B cell (primary cell): ENCODE measurements at regions not wholly inside any gene's neighbourhood (a gene's known extent, or its start where the extent isn't known, plus 50 kb on each side); places are given as distances from the start of the nearest gene placed in this dataset.

Experiments used
- ATAC-seq: fragments of 200-7000 bp; cut with Tn5 transposase; one replicate; pipeline ENCODE4 v1.10.0; 2021; ENCODE audit warnings: low read depth, mild to moderate bottlenecking, moderate number of reproducible peaks, moderate library complexity
- CTCF ChIA-PET: fragments of 350-600 bp; sonication (Branson Sonifier 250); formaldehyde crosslinking; loops from one replicate; lab custom pipeline; 2021; ENCODE audit warnings: antibody characterized with exemption, inconsistent platforms; lab: Charles Lee
- POLR2A ChIA-PET: fragments of 350-600 bp; sonication (Branson Sonifier 250); formaldehyde crosslinking; loops from one replicate; lab custom pipeline; 2021; ENCODE audit warnings: antibody characterized with exemption; lab: Charles Lee
- DNase-seq: peaks from one replicate; pipeline ENCODE4 v3.0.0; 2013
- H2AFZ ChIP-seq: 2 replicates; pipeline ENCODE4 v1.6.1; 2012; ENCODE audit warnings: mild to moderate bottlenecking, low read depth, low read length; ENCODE audit not compliant: insufficient read depth, poor library complexity, severe bottlenecking
- H3K27ac ChIP-seq, 2 donors: 1 replicate in 1 of 2; 2 replicates in 1 of 2; pipeline ENCODE4 v1.5.1; 2012 to 2013; ENCODE audit warnings: low read length in 2 of 2, mild to moderate bottlenecking in 2 of 2, moderate library complexity in 1 of 2
- H3K27me3 ChIP-seq, 4 experiments: fragments of 200-600 bp in 1 of 4; sonication (generic) in 1 of 4; replicated peaks in 1 of 4; 1 replicate in 2 of 4; 2 replicates in 2 of 4; pipeline versions ENCODE4 v1.6.1 to v1.7.0; 2013 to 2016; ENCODE audit warnings: low read length in 3 of 4, mild to moderate bottlenecking in 2 of 4, mixed read lengths in 1 of 4, moderate library complexity in 1 of 4; ENCODE audit not compliant: insufficient read depth in 4 of 4, control insufficient read depth in 3 of 4; ENCODE audit errors: control extremely low read depth in 1 of 4
- H3K36me3 ChIP-seq, 2 experiments: replicated peaks in 1 of 2; 1 replicate in 1 of 2; 2 replicates in 1 of 2; pipeline versions ENCODE4 v1.6.1 to v1.7.1; 2013; ENCODE audit warnings: low read length in 1 of 2; ENCODE audit not compliant: insufficient read depth in 2 of 2, control insufficient read depth in 1 of 2; ENCODE audit errors: control extremely low read depth in 1 of 2, extremely low read depth in 1 of 2
- H3K4me1 ChIP-seq, 2 donors: fragments of 200-600 bp in 1 of 2; sonication (generic) in 1 of 2; 1 replicate in 1 of 2; 2 replicates in 1 of 2; pipeline versions ENCODE4 v1.5.1 to v1.6.1; 2013 to 2017; ENCODE audit warnings: low read length in 2 of 2; ENCODE audit not compliant: control insufficient read depth in 2 of 2, insufficient read depth in 2 of 2
- H3K4me2 ChIP-seq: replicated peaks from 2 replicates; pipeline ENCODE3; 2012; ENCODE audit warnings: mild to moderate bottlenecking, low read depth, low read length; ENCODE audit not compliant: poor library complexity, severe bottlenecking
- H3K4me3 ChIP-seq, 5 experiments: fragments of 200-600 bp in 1 of 5; sonication (generic) in 1 of 5; 1 replicate in 3 of 5; 2 replicates in 2 of 5; pipeline versions ENCODE4 v1.5.1 to v1.7.0; 2011 to 2016; ENCODE audit warnings: low read length in 4 of 5, mild to moderate bottlenecking in 4 of 5, low read depth in 2 of 5, control low read depth in 1 of 5, moderate library complexity in 1 of 5; ENCODE audit not compliant: insufficient read depth in 1 of 5; ENCODE audit errors: control extremely low read depth in 1 of 5, extremely low read depth in 1 of 5
- H3K79me2 ChIP-seq: fragments of 200-600 bp; sonication (generic); one replicate; pipeline ENCODE4 v1.6.0; 2016; ENCODE audit warnings: low read length; ENCODE audit not compliant: control insufficient read depth, insufficient read depth
- H3K9ac ChIP-seq: fragments of 200-600 bp; sonication (generic); 2 replicates; pipeline ENCODE4 v1.6.1; 2017; ENCODE audit warnings: mild to moderate bottlenecking, low read length, moderate library complexity
- H3K9me3 ChIP-seq, 3 donors: one replicate each; pipeline versions ENCODE4 v1.6.1 to v1.7.1; 2013; ENCODE audit warnings: low read length in 2 of 3; ENCODE audit not compliant: control insufficient read depth in 2 of 3, insufficient read depth in 1 of 3; ENCODE audit errors: control extremely low read depth in 1 of 3
- H4K20me1 ChIP-seq: 2 replicates; pipeline ENCODE4 v1.6.0; 2012; ENCODE audit warnings: mild to moderate bottlenecking, low read length; ENCODE audit not compliant: insufficient read depth, control insufficient read depth, poor library complexity, severe bottlenecking
- H3K27ac Mint-ChIP-seq: one replicate; pipeline ENCODE4 v1.8.0; 2021; ENCODE audit warnings: mixed read lengths
- H3K27me3 Mint-ChIP-seq: one replicate; pipeline ENCODE4 v1.8.0; 2021; ENCODE audit warnings: mixed read lengths
- H3K4me1 Mint-ChIP-seq: one replicate; pipeline ENCODE4 v1.8.0; 2021; ENCODE audit warnings: mixed read lengths
- H3K4me3 Mint-ChIP-seq: one replicate; pipeline ENCODE4 v1.8.0; 2021; ENCODE audit warnings: mixed read lengths
- H3K9me3 Mint-ChIP-seq: one replicate; pipeline ENCODE4 v1.8.0; 2022; ENCODE audit warnings: mixed read lengths; ENCODE audit not compliant: insufficient read depth
- EZH2 ChIP-seq: IDR thresholded peaks from 2 replicates; pipeline ENCODE4 v1.6.1; 2012; ENCODE audit warnings: borderline replicate concordance, low read depth, mild to moderate bottlenecking, moderate library complexity, low read length; ENCODE audit not compliant: insufficient read depth, poor library complexity, severe bottlenecking
- WGBS: methylation state at CpG from one replicate; pipeline ENCODE4 v1.1.5; 2013; ENCODE audit warnings: missing lambda C conversion rate; ENCODE audit not compliant: insufficient coverage; 5-methylcytosine and 5-hydroxymethylcytosine counted together
- intact Hi-C: fragments of 100-400 bp; cut with micrococcal nuclease; formaldehyde crosslinking; loops from one replicate; pipeline ENCODE4 v1.10.0; 2022
- TF ChIP-seq, protein P1 (sequence below): fragments of 200-600 bp; IDR thresholded peaks from one replicate; pipeline ENCODE4 v1.8.0; 2022; ENCODE audit warnings: antibody characterized with exemption, mild to moderate bottlenecking

- Histone ChIP-seq H4K20me1 (no peaks in the 10 kb centered on the region), H3K27ac (no peak overlapping the region), H3K27me3 (no peaks in the 10 kb centered on the region), H2AFZ (no peak overlapping the region), H3K4me1 (no peaks in the 10 kb centered on the region), H3K9ac (no peak overlapping the region), H3K4me3 (no peak overlapping the region), H3K9me3 (no peaks in the 10 kb centered on the region), H3K4me2 (no peak overlapping the region), H3K79me2 (no peaks in the 10 kb centered on the region), H3K36me3 (no peaks in the 10 kb centered on the region)
- no peak for TF ChIP-seq EZH2
- TF ChIP-seq, protein P1, sequence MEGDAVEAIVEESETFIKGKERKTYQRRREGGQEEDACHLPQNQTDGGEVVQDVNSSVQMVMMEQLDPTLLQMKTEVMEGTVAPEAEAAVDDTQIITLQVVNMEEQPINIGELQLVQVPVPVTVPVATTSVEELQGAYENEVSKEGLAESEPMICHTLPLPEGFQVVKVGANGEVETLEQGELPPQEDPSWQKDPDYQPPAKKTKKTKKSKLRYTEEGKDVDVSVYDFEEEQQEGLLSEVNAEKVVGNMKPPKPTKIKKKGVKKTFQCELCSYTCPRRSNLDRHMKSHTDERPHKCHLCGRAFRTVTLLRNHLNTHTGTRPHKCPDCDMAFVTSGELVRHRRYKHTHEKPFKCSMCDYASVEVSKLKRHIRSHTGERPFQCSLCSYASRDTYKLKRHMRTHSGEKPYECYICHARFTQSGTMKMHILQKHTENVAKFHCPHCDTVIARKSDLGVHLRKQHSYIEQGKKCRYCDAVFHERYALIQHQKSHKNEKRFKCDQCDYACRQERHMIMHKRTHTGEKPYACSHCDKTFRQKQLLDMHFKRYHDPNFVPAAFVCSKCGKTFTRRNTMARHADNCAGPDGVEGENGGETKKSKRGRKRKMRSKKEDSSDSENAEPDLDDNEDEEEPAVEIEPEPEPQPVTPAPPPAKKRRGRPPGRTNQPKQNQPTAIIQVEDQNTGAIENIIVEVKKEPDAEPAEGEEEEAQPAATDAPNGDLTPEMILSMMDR, result no peak
- no peaks in the 10 kb centered on the region for H3K9me3 Mint-ChIP-seq
- no peak for ATAC-seq
- no peaks in the 10 kb centered on the region for H3K27me3 Mint-ChIP-seq
- ChIA-PET CTCF (no interaction called here), POLR2A (no interaction called here)
- no peak for DNase-seq
- no peak overlapping the region for H3K4me3 Mint-ChIP-seq
- intact Hi-C loops, result no loop called here
- no CpG with 5 or more reads among the region's 4 CpGs for WGBS
- H3K4me1 Mint-ChIP-seq, result no peaks in the 10 kb centered on the region
- no peak overlapping the region for H3K27ac Mint-ChIP-seq
Observed at GRCh38 chr18:73168236-73168635, 300.4 kb upstream of the NETO1 start.

DNA sequence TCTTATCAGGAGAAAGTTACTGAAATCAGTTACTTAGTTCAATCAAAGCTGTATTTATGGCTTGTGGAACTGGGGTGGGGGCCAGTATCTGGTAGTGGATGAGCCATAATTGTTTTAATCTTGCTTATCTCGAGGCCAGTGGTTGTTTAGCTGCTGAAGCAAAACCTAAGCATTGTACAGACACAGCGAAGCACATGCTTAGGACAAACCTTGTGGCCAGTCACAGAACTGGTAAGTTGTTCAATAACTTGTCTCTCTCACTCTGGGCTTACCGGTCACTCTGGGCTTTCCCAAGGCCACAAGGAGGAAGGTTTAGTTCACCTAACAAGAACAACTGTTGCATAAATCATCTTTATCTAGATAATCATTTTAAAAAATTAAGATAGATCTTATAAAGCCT lies 296.6 kb upstream of the NETO1 start:
- no peaks in the 10 kb centered on the region for H4K20me1 ChIP-seq
- H3K4me3 ChIP-seq, result no peak overlapping the region
- H3K27me3 ChIP-seq, result no peaks in the 10 kb centered on the region
- Mint-ChIP-seq H3K27ac (no peak overlapping the region), H3K27me3 (no peaks in the 10 kb centered on the region), H3K4me3 (no peak overlapping the region), H3K9me3 (no peaks in the 10 kb centered on the region), H3K4me1 (no peaks in the 10 kb centered on the region)
- no peaks in the 10 kb centered on the region for H3K36me3 ChIP-seq
- ChIA-PET POLR2A (no interaction called here), CTCF (no interaction called here)
- H2AFZ ChIP-seq, result no peak overlapping the region
- no peaks in the 10 kb centered on the region for H3K4me1 ChIP-seq
- DNase-seq (no peak), ATAC-seq (no peak)
- no peak overlapping the region for H3K4me2 ChIP-seq
- H3K9ac ChIP-seq, result no peak overlapping the region
- intact Hi-C loops, result no loop called here
- H3K9me3 ChIP-seq, result no peaks in the 10 kb centered on the region
- 83% methylated on average over 2 of the region's 3 CpGs for WGBS
- no peak overlapping the region for H3K27ac ChIP-seq
- TF ChIP-seq, protein P1, result no peak
- no peak for TF ChIP-seq EZH2
- H3K79me2 ChIP-seq, result no peaks in the 10 kb centered on the region
